C1 segment of cervical spinal cord (tissue), 14 donors: ENCODE measurements at regions not wholly inside any gene's neighbourhood (a gene's known extent, or its start where the extent isn't known, plus 50 kb on each side); places are given as distances from the start of the nearest gene placed in this dataset.

Source experiments
- DNase-seq, 14 donors: peaks; one replicate each; lab custom pipeline; 2025; lab: John Stamatoyannopoulos, UW

DNA sequence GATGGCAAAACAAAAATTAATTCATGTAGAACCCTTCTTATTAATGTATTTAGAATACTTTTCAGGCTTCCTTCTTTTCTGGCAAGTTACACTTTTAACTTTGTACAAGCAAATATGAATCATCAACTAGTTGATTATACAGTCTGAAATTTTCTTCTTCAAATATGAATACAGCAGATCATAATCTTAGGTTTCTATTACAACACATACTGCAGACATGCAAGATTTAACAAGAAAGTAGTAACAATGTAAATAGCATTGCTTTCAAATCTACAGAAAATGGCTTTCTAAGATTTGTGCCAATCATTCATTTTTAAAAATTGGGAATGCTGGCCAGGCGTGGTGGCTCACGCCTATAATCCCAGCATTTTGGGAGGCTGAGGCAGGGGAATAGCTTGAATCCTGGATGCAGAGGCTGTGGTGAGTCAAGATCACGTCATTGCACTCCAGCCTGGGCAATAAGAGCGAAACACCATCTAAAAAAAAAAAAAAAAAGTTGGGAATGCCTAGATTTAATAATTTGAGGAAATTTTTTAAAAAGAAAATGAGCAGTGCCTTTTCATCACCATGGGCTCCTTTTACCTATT lies 68.4 kb upstream of the DPYD start:
- no peak for DNase-seq

DNA sequence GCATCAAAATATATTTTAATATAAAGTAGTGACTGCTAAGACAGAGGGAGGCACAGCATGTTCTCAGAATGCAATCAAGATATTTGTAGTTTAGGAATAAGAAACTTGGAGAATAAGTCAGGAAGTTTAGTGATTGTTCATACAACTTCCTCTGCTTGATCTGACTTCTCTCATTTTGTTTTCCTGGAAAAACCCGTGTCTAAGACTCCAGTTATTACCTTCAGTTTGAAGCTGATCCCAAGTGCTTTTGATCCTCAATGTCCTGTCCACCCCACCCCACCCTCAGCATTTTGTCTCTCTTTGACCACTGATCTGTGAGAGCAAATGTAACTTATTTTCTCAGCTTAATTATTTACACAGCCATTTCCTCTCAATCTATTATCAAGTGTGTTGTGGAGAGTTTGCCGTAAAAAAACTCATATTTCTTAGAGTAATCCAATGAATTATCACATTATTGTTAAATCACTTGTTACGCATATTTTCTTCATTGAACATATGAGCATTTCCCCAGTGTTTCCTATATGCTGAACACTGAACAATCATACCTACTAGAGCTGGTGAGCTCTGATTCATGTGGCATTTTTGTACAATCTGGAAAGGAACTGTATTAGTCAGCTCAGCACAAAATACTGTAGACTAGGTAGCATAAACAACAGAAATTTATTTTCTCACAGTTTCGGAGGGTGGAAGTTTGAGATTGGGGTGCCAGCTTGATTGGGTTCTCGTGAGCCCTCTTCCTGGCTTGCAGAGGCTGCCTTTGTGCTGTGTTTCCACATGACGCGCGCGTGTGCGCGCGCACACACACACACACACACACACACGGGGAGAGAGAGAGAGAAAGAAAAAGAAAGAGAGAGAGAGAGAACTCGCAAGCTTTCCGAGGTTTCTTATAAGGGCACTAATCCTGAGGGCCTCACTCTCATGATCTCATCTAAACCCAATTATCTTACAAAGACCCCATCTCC lies 65.5 kb upstream of the DPYD start:
- no peak for DNase-seq

DNA sequence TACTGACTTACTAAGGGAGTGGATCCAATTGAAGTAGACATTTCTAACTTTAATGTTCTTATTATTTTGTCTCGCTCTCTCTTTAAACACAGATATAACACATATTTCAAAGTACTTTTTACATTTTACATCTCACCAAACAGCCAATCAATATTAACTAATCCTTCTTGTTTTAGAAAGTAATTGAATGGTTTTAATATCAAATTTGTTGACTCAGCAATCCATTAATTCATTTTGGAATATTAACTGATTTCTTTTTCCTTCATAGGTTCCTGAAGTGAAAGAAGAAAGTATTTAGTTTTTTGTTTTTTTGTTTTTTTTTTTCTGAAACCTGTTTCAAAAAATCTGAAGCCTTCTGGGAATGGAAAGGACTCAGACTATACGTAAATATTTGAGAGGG lies 62.3 kb upstream of the DPYD start:
- DNase-seq = no peak

DNA sequence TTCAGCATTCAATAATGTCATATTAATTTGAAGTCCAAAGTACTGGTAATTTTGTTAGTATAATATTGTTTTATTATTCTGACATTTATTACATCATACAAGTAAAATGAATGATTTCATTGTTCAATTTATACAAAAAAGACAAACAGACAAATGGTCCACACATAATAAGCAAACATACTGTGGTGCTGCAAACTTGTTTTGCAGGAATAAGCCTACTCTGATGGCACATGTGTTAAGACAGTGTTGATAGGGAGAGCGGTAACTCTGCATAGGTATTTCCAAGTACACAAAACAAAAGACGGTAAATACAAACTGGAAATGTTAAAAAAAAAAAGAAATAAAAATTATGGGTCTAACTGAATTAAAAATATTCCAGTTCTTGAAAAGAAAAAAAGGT lies 59.7 kb upstream of the DPYD start:
- no peak for DNase-seq

DNA sequence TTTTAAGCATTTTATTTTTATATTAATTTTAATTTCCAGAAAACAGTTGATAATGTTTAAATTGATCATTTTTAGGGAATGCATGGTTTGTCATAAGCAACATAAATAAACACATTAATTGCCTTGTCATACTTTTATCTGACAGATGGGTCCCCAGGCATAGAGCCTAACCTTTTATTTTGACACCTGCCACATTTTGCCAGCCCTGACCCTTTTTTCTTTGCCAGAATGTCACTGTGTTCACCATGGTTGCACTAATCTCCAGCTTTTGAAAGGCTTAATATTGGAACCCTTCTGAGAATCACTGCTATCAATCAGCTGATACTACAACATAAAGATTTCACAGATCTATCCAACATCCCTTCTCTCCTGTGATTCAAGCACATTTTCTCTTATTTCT lies 56.0 kb upstream of the DPYD start:
- no peak for DNase-seq
